HG03558 (cell line): ENCODE measurements at regions not wholly inside any gene's neighbourhood (a gene's known extent, or its start where the extent isn't known, plus 50 kb on each side); places are given as distances from the start of the nearest gene placed in this dataset.
"Not testable (repeated sequence)": the region's sequence is repeated elsewhere in the genome, so short reads cannot be mapped to it uniquely, and the experiment has no call there.

ENCODE experiments used
- ATAC-seq: cut with Tn5 transposase; IDR thresholded peaks from one replicate; pipeline ENCODE4 v1.9.1; 2021; ENCODE audit warnings: moderate number of reproducible peaks; ENCODE audit not compliant: unreplicated experiment; ENCODE audit errors: extremely low read depth

DNA sequence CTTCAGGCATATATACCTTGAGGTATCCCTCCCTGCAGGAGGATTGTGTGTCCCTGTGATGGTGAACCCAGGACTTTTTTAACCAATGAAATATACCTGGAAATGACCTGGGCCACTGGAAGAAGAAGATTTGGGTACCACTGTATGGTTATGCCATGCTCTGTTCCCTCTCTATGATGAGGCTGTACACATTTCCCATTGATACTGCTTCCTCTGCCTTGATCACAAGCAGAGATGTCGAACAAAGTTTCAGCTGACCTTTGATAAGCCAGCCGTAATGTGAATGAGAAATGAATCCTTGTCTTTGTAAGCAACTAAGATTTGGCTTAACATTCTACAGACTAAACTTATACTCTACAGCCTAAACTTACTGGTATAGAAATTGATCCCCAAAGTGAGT, 78.4 kb upstream of the SPOPL start:
- no peak for ATAC-seq

DNA sequence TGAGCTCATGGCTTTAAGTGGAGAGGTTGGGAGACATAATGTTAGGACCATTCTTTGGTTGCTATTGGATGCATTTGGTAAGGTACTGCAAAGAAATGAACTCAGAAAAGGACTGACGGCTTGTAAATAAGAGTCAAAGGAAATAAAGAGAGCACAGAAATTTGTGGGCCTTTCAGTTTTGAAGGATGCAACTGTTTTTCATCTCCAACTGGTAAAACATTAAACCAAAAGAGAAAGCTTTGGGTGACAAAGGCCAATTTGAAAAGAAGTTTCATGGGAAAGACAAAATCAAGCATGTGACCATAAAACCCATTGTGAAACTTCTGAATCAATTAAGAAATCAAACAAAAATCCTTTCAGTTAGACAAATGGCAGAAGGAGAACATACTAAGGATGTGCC, 77.8 kb upstream of the SPOPL start:
- ATAC-seq, result no peak

DNA sequence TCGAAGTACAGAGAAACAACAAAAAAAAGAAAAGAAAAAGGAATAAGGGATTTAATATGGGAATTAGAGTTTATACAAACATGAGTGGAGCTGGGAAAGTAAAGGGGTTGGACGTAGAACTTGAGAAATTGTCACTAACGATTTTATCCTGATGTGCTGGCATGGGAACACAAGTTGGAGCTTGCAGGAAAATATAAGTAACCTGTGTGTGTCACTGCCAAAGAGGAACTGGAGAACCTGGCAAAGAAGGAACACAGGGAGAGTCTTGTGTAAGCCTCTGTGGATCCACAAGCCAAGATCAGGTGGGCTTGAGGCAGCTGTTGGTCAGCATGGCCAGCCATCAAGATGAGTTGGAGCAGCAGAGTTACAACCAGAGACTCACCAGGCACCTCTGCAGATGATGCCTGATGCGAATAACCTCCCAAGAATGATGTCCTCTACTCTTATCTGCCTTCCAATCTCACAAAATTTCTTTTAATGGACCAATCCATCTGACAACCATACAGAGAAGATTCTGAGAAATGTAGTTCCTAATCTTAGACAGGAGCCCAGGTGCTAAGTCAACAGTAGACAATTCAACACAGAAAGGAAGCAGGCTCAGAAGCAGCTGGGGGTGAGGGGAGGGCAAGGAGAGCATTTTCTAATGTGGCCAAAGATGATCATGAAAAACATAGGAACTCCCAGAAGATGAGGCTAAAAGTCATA, 77.0 kb upstream of the SPOPL start:
- no peak for ATAC-seq

GRCh38 chr2:138426116-138426515, 75.5 kb upstream of the SPOPL start:
- not testable (repeated sequence) for ATAC-seq

DNA sequence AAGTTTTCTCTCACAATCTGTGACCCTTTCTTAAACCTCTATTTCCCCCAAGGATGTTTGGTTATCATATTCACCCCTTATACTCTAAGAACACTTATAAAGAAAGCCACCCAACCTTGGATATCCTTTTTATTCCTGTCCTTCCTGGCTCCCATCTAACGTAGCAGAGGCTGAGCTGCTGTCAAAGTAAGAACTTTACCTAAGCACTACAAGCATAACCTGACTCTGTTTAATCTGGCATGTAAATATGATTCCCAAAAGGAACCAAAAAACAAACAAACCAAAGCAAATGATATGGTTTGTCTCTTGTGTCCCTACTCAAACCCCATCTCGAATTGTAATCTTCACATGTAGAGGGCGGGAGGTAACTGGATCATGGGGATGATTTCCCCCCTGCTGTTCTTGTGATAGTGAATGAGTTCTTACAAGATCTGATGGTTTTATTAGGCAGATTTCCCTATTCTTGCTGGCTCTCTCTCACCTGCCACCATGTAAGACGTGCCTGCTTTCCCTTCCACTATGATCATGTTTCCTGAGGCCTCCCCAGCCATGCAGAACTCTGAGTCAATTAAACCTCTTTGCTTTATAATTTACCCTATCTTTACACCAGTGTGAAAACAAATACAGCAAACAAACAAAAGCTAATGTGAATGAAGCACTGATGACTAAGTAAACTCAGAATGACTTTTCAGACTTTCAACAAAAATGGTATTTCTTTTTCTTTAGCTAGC, 72.7 kb upstream of the SPOPL start:
- no peak for ATAC-seq

DNA sequence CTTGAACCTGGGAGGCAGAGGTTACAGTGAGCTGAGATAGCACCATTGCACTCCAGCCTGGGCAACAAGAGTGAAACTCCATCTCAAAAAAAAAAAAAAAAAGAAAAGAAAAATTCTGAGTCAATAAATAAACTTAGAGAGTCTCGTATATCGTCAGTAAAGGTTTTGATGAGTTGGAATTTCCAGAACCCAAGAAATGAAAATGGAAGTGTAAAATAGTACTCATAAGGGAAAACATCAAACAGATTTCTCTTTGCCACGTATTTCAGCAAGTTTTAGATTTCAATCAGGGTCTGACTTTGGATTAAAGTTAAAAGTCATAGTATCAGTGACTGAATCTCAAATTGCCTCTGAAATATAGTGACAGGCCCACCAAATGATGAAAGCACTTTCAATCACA, 71.4 kb upstream of the SPOPL start:
- no peak for ATAC-seq

DNA sequence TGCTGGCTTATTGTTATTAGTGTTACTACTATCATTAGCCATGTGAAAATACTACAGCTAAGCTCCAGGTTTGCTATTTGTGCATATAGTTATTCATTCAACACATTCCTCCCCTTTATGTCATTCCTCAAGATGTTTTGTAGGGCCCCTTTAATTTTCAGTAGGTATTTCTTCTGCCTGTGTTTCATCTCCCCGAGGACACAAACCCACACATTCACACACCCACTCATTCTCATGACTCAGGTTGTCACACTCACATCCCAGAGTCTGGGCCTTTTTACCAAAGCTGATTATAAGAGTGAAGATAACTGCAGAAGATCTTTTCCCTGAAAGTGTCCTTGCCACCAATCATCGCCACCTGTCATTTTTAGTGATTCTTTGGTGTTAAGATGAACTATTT, 68.6 kb upstream of the SPOPL start:
- ATAC-seq, result no peak

DNA sequence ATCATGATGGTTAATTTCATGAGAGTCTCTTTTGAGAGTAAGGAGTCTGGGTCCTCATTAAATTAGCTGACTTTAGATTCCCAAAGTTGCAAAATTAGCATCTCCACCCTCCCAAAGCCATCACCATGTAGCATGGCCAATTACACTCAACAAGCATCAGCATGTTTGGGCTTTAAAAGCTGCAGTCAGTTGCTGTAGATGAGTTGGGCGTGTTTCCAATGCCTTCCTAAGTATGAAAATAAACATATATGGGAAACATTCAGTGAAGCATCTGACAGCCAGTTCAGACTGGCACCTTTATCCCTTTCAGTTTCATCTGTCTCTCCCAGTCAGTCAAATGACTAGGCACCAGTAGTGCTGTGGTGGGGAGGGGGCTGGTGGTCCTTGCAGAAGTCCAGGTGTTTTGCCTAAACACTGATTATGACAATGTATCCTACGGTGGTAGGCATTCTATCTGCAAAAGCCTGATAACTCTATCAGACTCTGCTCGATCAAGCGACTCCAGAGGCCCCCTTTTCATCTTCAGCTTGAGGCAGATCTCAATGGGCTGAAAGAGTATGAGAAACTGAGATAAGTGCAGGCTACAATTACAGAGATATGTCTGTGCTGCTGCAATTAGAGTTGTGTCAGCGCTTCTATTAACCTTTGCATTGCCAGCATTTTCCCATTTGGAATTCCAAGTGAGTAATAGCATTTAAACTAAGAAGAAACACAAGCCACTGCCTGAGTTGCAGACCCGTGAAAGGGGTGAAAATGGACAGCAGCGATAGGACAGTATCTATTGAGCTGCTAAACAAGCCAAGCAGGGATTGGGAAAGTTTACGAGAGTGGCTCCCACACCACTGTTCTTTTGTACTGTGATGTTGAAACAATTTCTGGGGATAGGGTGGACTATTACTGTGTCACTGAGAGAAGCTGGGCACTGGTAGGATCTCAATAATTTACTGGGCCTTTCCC, 67.3 kb upstream of the SPOPL start:
- ATAC-seq, result no peak

- ATAC-seq, result no peak
Measured at GRCh38 chr2:138435701-138436100, 65.9 kb upstream of the SPOPL start.

DNA sequence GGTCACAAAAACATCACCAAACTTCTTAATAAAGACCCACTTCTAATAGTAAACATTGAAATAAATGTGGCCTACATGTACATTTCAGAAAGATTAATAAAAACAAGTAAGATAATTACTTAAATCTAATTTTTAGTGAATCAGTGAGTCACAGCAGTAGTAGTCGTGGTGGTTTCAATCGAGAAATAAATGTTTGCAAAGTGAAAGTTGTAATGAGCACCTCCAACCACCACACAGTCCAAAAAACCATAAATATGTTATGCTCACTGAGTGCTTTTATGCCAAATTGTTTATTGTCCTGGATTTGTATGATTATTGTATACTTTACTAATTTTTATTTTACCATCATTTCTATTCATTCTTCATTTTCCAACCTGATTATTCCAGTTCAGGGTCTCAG, 61.8 kb upstream of the SPOPL start:
- ATAC-seq, result no peak

- no peak for ATAC-seq
Measured at GRCh38 chr2:138440759-138441158, 60.8 kb upstream of the SPOPL start.

- ATAC-seq, result no peak
Measured at GRCh38 chr2:138441916-138442315, 59.7 kb upstream of the SPOPL start.

- ATAC-seq, result no peak
Measured at GRCh38 chr2:138444411-138444810, 57.2 kb upstream of the SPOPL start.

DNA sequence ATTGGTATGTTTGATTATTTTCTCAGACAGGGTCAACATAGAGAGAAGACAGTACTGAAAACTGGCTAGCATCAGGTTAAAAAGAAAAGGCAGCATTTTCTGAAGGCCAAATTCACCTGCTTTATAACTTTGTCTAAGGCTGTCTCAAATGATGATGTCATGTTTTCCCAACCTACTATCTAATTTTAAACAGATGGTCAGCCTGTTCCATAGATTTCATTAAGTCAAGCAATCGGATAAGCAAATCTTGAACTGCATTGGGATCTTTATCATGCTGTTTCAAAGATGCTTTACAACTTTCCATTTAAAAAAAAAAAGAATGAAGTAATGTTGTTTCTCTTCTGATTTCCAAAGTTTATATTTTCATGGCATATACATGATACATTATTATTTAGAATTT, 56.3 kb upstream of the SPOPL start:
- ATAC-seq, result no peak

DNA sequence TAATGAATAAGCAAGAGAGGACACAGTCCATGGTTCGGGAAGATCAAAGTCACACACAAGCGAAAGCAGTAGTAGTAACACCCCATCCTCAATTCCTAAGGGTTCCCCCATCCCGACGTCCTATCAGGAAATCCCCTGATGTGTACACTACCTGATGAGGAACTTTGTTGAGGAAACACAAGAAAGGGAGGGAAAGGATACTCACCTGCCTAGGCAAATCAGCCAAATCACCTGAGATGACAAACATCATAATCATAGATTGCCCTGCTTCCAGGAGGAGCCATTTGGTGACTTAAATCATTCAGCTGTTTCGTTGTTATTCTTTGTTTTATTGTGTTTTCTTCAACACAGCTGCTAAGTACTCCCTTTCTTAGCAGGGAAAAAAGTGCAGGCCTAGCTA, 55.5 kb upstream of the SPOPL start:
- no peak for ATAC-seq

DNA sequence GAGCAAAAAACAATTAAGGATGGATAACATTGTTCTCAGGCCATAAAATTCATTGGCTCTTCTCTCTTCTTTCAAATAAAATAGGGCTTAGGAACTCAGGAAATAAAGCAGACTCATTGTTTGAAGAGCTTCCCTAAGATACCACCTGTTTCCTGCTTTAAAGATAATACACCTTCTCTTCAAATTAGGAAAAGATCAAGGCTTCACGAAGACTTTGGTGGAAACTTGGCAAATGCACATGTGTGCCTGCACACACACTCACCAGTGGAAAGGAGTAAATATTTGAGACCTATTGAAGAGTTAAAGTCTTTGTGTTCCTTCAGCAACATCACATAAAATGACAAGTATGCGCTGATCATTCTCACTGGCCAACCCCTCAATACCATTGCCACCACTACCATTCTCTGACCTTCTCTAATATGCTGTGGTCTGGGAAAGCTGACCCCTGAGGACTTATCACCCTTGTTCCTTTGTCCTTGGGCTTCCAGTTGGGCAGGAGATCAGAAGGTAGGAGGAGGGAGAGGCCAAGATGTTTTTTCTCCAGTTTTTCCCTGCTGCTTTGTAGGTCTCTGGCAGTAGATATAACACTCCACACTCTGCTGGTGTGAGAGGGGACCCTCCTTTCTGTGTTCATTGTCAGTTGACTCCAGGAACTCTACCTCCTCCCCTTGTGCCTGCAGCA, 53.5 kb upstream of the SPOPL start:
- ATAC-seq, result no peak
